ENCODE measurements at regions not wholly inside any gene's neighbourhood (a gene's known extent, or its start where the extent isn't known, plus 50 kb on each side); places are given as distances from the start of the nearest gene placed in this dataset.

DNA sequence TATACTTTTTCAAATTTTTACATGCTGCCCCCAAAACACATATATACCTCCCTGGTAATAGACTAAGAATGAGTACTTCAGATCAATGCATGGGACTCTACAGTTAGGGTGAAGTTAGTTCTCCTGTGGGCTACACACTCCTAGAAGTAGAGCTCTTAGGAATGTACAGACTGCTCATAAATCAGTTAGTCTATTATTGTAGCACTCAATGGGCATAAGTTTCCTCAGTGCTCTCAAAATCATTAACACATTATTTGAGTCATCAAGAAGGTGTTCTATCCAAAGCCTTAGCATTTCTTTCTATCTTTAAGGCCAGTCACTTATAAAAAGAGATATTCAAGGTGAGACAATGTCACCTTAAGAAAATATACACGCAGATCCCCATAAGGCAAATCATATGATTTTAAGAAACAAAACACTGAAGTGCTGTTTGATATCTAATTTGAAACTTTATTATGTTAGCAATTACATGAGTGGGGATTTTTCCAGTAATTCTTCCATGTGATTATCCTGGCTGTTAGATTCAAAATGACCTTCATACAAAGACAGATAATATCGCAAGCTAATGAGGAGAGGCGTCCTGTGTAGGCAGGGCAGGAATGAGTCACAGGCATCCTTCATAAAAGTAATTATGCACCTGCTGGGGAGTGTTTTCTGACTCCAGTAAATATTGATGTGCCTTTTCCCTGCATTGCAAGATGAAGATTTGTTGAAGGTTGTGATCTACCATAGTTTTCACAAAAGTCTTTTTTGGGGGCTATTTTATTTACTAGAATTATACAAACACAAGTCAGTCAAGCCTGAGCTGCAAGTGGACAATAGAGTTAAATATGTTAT is 167.2 kb upstream of the ATP1B1 start:
- no peak for DNase-seq (ENCODE audit: low spot score in 2 of 2)
- intact Hi-C loops (cut with DNase I; ENCODE audit: low total_unique reads): no loop called here
- WGBS, 2 donors: 23 to 49% methylated on average over 3 of the region's 3 CpGs
- TF ChIP-seq, protein P1, sequence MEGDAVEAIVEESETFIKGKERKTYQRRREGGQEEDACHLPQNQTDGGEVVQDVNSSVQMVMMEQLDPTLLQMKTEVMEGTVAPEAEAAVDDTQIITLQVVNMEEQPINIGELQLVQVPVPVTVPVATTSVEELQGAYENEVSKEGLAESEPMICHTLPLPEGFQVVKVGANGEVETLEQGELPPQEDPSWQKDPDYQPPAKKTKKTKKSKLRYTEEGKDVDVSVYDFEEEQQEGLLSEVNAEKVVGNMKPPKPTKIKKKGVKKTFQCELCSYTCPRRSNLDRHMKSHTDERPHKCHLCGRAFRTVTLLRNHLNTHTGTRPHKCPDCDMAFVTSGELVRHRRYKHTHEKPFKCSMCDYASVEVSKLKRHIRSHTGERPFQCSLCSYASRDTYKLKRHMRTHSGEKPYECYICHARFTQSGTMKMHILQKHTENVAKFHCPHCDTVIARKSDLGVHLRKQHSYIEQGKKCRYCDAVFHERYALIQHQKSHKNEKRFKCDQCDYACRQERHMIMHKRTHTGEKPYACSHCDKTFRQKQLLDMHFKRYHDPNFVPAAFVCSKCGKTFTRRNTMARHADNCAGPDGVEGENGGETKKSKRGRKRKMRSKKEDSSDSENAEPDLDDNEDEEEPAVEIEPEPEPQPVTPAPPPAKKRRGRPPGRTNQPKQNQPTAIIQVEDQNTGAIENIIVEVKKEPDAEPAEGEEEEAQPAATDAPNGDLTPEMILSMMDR (IDR thresholded peaks at IDR 0.05): no peak
- no peak for TF ChIP-seq POLR2A (IDR thresholded peaks at IDR 0.05)
- no peak overlapping the region for H3K4me3 ChIP-seq (ENCODE audit: low read depth, poor library complexity, severe bottlenecking)

DNA sequence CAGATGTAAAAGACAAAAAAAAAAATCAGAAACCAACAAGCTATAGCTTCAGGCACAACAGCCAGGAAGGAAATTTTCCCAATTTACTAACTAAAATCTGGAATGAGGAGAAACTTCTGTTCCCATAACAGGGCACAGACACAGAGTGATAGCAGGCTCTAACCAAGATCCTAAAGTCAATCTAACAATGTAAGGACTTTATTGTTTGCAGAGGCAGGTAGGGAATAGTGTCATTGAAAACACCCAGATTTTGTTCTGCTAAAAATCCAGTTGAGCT is 166.6 kb upstream of the ATP1B1 start:
- H3K4me3 ChIP-seq (ENCODE audit: low read depth, poor library complexity, severe bottlenecking): no peak overlapping the region
- DNase-seq (ENCODE audit: low spot score in 2 of 2): no peak
- TF ChIP-seq, protein P1 (IDR thresholded peaks at IDR 0.05): no peak
- no peak for TF ChIP-seq POLR2A (IDR thresholded peaks at IDR 0.05)
- intact Hi-C loops (cut with DNase I; ENCODE audit: low total_unique reads): no loop called here

DNA sequence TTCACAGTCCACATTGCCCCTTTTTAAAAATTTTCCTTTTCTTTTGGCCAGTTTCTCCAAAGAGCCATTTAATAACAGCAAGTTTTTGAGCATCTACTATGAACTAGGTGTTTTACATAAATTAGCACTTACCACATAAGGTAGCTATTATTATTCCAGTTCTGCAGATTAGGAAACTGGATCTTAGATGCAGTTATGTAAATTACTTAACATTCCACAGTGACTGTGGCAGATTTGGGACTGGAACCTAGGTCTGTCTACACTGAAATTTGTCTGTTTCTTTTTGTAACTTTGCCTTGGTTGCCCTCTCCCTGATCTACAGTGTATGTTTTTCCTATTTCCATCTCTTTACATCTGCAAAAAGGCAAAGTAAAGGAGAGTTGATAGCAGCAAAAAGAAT is 164.8 kb upstream of the ATP1B1 start:
- H3K4me3 ChIP-seq (ENCODE audit: low read depth, poor library complexity, severe bottlenecking): no peak overlapping the region
- TF ChIP-seq, protein P1 (IDR thresholded peaks at IDR 0.05): no peak
- TF ChIP-seq POLR2A (IDR thresholded peaks at IDR 0.05): no peak
- DNase-seq (ENCODE audit: low spot score in 2 of 2): no peak
- intact Hi-C loops (cut with DNase I; ENCODE audit: low total_unique reads): no loop called here

DNA sequence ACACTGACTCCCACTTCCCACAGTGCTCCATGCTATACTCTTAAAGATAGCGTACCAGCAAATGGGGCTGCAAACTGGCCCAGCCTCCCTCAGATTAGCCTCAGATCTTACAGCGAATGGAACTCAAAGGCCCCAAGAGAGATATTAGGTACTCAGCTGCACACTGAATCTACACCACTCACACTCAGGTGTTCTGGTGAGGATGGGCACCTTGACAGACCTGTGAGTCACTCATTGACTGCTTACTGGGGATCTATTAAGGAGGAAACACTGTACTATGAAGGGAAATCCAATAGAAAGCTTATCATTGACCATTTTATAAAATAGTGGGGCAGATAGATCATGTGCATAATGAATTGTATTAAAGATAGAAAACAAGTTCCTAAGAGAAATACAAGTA is 164.3 kb upstream of the ATP1B1 start:
- no peak overlapping the region for H3K4me3 ChIP-seq (ENCODE audit: low read depth, poor library complexity, severe bottlenecking)
- WGBS, 2 donors: 82 to 92% methylated on average over 2 of the region's 2 CpGs
- intact Hi-C loops (cut with DNase I; ENCODE audit: low total_unique reads): no loop called here
- no peak for TF ChIP-seq POLR2A (IDR thresholded peaks at IDR 0.05)
- TF ChIP-seq, protein P1 (IDR thresholded peaks at IDR 0.05): no peak
- DNase-seq (ENCODE audit: low spot score in 2 of 2): no peak

DNA sequence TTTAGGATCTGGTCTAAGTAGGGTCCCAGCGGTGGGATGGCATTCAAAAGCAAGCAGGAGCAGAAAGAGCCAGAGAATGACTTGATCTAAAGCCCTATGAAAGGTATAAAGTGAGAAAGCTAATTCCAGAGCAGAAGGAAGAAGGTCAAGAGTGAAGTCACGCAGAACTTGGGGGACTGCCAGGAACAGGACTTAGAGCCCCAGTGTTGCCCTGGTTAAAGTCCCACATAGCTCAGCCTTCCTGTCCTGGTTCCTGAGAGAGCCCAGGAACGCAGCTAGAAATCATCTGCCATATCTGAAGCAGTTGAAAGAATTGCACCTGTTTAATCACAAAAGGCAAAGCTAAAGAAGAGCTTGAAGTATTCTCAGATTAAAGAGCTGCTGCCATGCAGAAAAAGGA is 160.6 kb upstream of the ATP1B1 start:
- WGBS, 2 donors: 44 to 62% methylated on average over 3 of the region's 3 CpGs
- peak in 1 of 2 donors; percentile 19 for DNase-seq (ENCODE audit: low spot score in 2 of 2)
- intact Hi-C loops (cut with DNase I; ENCODE audit: low total_unique reads): no loop called here
- TF ChIP-seq, protein P1 (IDR thresholded peaks at IDR 0.05): no peak
- TF ChIP-seq POLR2A (IDR thresholded peaks at IDR 0.05): no peak
- H3K4me3 ChIP-seq (ENCODE audit: low read depth, poor library complexity, severe bottlenecking): no peak overlapping the region

DNA sequence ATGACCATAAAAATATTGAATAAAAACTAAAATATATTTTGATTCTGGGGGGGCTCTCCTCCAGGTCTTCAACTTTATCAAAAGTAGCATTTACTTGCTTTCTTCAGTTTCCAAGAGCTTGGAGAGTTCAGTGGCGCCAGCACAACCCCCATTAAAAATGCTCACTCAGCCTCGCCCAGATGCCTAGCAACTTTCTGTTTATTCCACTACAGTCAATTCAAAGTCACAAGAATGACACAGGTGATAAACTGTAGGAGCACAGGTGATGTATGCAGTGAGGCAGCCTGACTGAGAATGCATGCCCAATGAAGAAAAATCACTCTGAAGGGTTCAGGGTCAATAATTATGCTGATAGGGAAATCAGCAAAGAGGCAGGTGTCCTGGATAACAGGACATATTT is 159.4 kb upstream of the ATP1B1 start:
- TF ChIP-seq POLR2A (IDR thresholded peaks at IDR 0.05): no peak
- TF ChIP-seq, protein P1 (IDR thresholded peaks at IDR 0.05): no peak
- WGBS, 2 donors: 76 to 78% methylated on average over 2 of the region's 2 CpGs

More for the DNA sequence above, 159.4 kb upstream of the ATP1B1 start:
- no peak overlapping the region for H3K4me3 ChIP-seq (ENCODE audit: low read depth, poor library complexity, severe bottlenecking)
- intact Hi-C loops (cut with DNase I; ENCODE audit: low total_unique reads): no loop called here
- DNase-seq (ENCODE audit: low spot score in 2 of 2): no peak
